Liver (tissue), 3 donors: ENCODE measurements at regions not wholly inside any gene's neighbourhood (a gene's known extent, or its start where the extent isn't known, plus 50 kb on each side); places are given as distances from the start of the nearest gene placed in this dataset.

Experiments used
- JUND ChIP-seq, 2 donors: IDR thresholded peaks; 2 replicates each; pipeline ENCODE4 v1.6.1; 2016; ENCODE audit warnings: antibody characterized with exemption in 2 of 2
- RXRA ChIP-seq, 2 donors: IDR thresholded peaks; 2 replicates each; pipeline ENCODE4 v1.6.1; 2017 to 2018; ENCODE audit warnings: antibody characterized with exemption in 2 of 2, mild to moderate bottlenecking in 1 of 2
- SP1 ChIP-seq: IDR thresholded peaks from 2 replicates; pipeline ENCODE4 v1.6.1; 2018; ENCODE audit warnings: antibody characterized with exemption, mild to moderate bottlenecking
- YY1 ChIP-seq: IDR thresholded peaks from 2 replicates; pipeline ENCODE4 v1.6.1; 2016; ENCODE audit warnings: antibody characterized with exemption, mild to moderate bottlenecking
- TF ChIP-seq, protein P1 (sequence below): fragments of 150-350 bp; IDR thresholded peaks from 2 replicates; pipeline ENCODE4 v1.5.1; 2017; ENCODE audit warnings: improper control_type of control experiment, low read depth, low read length; ENCODE audit not compliant: missing input control
- donor health status: healthy.
- donor health status: healthy.

GRCh38 chr9:26675035-26675434 lies 217.6 kb downstream of the CAAP1 start:
- TF ChIP-seq, protein P1, sequence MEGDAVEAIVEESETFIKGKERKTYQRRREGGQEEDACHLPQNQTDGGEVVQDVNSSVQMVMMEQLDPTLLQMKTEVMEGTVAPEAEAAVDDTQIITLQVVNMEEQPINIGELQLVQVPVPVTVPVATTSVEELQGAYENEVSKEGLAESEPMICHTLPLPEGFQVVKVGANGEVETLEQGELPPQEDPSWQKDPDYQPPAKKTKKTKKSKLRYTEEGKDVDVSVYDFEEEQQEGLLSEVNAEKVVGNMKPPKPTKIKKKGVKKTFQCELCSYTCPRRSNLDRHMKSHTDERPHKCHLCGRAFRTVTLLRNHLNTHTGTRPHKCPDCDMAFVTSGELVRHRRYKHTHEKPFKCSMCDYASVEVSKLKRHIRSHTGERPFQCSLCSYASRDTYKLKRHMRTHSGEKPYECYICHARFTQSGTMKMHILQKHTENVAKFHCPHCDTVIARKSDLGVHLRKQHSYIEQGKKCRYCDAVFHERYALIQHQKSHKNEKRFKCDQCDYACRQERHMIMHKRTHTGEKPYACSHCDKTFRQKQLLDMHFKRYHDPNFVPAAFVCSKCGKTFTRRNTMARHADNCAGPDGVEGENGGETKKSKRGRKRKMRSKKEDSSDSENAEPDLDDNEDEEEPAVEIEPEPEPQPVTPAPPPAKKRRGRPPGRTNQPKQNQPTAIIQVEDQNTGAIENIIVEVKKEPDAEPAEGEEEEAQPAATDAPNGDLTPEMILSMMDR = no peak
- TF ChIP-seq SP1 (no peak), YY1 (no peak), RXRA (IDR thresholded peaks at IDR 0.05) (no peak), JUND (IDR thresholded peaks at IDR 0.05) (no peak)
